22Rv1 (cell line): ENCODE measurements at regions not wholly inside any gene's neighbourhood (a gene's known extent, or its start where the extent isn't known, plus 50 kb on each side); places are given as distances from the start of the nearest gene placed in this dataset.

Experiments used
- ZFX ChIP-seq: fragments of 450-650 bp; IDR thresholded peaks from 2 replicates; pipeline ENCODE4 v1.6.1; 2017; ENCODE audit warnings: antibody characterized with exemption, borderline replicate concordance
- TF ChIP-seq, protein P1 (sequence below): fragments of 450-650 bp; IDR thresholded peaks from 2 replicates; pipeline ENCODE4 v1.5.1; 2017; ENCODE audit warnings: mild to moderate bottlenecking

DNA sequence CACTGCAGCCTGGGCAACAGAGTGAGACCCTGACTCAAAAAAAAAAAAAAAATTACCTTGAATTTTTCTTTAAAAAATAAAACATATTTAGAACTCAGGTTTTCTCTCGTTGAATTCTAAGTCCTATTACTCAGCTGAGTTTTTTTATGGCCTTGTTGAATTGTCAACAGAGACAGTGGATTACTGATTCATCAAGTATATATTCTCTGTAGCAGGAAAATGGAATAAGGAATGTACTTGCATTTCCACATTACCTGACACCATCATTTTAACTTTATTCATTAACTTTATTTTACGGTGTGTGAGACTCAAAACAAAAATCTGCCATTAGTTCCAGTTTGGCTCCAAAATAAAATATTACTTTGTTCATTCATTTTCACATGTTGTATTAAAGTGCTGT lies 53.8 kb upstream of the APP start:
- TF ChIP-seq, protein P1, sequence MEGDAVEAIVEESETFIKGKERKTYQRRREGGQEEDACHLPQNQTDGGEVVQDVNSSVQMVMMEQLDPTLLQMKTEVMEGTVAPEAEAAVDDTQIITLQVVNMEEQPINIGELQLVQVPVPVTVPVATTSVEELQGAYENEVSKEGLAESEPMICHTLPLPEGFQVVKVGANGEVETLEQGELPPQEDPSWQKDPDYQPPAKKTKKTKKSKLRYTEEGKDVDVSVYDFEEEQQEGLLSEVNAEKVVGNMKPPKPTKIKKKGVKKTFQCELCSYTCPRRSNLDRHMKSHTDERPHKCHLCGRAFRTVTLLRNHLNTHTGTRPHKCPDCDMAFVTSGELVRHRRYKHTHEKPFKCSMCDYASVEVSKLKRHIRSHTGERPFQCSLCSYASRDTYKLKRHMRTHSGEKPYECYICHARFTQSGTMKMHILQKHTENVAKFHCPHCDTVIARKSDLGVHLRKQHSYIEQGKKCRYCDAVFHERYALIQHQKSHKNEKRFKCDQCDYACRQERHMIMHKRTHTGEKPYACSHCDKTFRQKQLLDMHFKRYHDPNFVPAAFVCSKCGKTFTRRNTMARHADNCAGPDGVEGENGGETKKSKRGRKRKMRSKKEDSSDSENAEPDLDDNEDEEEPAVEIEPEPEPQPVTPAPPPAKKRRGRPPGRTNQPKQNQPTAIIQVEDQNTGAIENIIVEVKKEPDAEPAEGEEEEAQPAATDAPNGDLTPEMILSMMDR = no peak
- no peak for TF ChIP-seq ZFX
